HG02798 (cell line): ENCODE measurements at regions not wholly inside any gene's neighbourhood (a gene's known extent, or its start where the extent isn't known, plus 50 kb on each side); places are given as distances from the start of the nearest gene placed in this dataset.

ENCODE experiments used
- ATAC-seq: cut with Tn5 transposase; IDR thresholded peaks from one replicate; pipeline ENCODE4 v1.9.1; 2021; ENCODE audit warnings: mild to moderate bottlenecking; ENCODE audit not compliant: unreplicated experiment, poor library complexity

GRCh38 chr9:81833563-81834345, 94.5 kb upstream of the SPATA31D4 start:
- no peak for ATAC-seq

DNA sequence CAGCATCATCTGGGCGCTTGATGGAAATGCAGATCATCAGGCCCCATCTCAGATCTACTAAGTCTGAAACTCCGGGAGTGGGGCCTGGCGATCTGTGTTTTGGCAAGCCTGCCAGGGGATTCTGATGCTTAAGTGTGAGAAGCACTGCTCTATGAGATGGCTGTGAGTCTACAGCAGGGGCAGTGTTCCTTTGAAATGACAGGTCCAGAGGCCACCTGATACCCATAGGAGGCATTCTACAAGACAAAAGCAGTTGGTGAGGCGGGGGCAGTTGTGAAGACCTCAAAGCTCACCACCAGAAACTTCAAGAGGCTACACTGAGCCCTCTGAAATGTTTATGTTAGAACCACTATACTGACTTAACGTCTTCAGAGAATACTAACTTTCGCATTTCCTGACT, 86.9 kb upstream of the SPATA31D4 start:
- no peak for ATAC-seq

- ATAC-seq, result no peak
Measured at GRCh38 chr9:81844131-81844567, 84.1 kb upstream of the SPATA31D4 start.

- ATAC-seq, result no peak
Measured at GRCh38 chr9:81847181-81847915, 80.9 kb upstream of the SPATA31D4 start.

DNA sequence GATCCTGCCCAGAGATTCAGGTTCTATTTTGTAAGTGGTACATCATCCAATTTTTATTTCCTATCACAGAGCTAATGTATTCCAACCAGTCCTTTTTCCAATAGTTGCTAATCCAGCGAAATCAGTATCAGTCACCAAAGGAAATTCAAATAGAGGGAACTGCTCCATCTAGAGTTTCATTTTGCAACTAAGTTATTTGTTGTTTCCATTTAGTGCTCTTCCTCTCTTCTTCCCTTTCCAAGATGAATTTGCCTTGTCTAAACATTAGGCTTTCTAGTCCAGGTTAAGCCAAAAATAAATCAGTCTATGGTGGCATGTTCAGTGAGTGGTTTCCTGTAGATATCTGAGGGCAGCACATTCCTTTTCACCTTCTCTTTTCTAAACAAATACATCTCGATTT, 79.8 kb upstream of the SPATA31D4 start:
- ATAC-seq, result no peak

- ATAC-seq, result no peak
Measured at GRCh38 chr9:81849631-81850259, 78.5 kb upstream of the SPATA31D4 start.

DNA sequence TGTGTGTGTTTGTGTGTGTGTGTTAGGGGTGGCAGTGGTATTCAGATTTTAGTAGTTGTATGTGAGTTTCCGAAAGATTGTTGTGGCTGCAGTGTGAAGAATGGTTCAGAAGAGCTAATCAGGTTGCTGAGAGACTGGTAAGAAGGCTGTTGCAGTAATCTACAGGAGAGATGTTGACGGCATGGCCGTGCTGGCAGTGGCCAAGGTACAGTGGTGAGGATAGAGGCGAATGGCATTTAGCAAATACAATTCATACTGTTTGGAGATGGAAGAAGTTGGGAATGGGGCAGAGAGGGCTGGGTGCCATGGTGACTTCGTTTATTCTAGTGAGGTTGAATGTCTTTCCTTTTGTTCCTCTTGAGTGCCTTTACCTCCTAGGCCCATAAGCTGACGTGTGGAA, 77.5 kb upstream of the SPATA31D4 start:
- ATAC-seq, result no peak

GRCh38 chr9:81851340-81851739, 76.9 kb upstream of the SPATA31D4 start:
- no peak for ATAC-seq

- no peak for ATAC-seq
Measured at GRCh38 chr9:81852820-81853219, 75.4 kb upstream of the SPATA31D4 start.

GRCh38 chr9:81855538-81855937, 72.7 kb upstream of the SPATA31D4 start:
- ATAC-seq, result no peak

DNA sequence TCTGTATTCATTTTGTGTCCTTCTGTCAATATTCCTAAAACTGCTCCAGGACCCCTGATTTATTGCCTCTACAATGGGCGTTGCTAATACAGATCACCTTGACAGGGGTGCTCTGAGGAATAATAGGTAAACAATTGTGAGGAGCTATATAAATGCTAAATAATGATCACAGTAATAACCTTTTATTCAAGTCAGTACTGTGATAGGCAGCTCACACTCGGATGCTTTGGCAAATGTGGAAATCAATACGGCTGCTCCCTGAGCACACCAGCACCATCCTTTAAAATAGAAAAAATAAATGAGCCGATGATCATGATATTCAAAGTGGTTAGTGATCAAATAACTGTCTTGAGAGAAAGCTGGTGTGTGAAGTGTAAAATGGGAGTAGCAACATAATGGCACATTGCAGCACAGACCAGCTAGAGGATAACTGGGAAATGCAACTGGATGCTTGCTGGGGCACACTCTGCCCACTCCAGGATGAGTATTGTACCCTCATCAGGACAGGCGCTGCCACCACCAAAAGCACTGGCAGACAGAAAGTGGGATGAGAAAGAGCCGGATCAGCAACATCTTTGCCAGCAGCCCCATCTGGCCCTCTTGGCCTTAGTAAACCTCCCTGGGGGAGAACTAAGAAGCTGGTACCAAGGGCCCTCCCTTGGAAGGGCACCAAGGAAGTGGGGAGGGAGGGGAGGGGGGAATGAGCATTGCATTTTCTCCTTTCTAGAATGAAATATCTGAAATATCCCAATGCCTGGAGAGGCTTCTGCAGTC, 69.4 kb upstream of the SPATA31D4 start:
- ATAC-seq, result no peak

DNA sequence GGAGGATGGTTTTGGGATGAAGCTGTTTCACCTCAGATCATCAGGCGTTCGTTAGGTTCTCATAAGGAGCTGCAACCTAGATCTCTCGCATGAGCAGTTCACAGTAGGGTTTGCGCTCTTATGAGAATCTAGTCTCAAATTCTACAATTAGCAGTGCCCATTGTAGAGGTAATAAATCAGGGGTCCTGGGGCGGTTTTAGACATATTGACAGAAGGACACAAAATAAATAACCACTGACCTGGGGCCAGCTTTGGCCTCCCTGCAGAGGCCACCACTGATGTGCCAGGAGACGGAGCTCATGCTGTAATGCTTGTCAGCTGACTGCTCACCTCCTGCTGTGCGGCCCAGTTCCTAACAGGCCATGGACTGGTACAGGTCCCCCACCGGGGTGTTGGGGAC, 67.6 kb upstream of the SPATA31D4 start:
- no peak for ATAC-seq

GRCh38 chr9:81861644-81862043, 66.6 kb upstream of the SPATA31D4 start:
- ATAC-seq, result no peak

GRCh38 chr9:81868145-81868544, 60.1 kb upstream of the SPATA31D4 start:
- no peak for ATAC-seq

GRCh38 chr9:81871695-81872094, 56.5 kb upstream of the SPATA31D4 start:
- no peak for ATAC-seq

DNA sequence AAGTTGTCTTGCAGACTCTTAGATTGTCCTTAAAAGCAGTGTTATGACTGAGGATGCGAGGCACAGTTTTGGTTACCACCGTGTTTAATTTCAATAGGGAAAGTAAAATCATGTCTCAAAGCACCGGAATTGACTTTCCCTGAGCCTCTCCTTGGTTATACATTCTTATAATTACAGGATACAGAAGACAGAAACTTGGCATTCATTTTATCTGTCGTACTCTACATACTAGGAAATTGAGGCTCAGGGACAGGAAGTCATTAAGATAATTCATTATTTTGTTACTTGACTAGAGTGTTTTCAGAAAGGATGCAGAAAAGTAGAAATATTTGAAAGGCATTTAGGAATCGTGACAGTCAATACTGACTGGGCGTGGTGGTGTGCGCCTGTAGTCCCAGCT, 54.0 kb upstream of the SPATA31D4 start:
- ATAC-seq, result no peak

GRCh38 chr9:81874931-81875330, 53.3 kb upstream of the SPATA31D4 start:
- no peak for ATAC-seq

DNA sequence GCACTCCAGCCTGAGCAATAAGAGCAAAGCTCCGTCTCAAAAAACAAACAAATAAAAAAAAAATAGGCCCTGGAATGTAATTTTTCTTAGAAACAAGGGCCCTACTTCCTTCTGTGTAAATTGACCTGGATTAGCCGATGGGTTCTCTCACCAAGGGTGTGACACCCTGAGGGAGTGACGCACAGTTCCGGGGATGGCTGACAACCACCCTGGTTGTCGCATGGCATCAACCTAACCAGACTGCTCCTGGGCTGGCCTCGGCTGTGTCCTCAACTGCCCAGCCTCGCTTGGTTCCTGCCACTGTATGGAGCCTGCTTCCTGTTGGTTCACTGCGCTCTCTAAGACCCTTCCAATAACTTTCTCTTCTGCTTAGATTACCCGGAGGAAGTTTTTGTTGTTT, 51.2 kb upstream of the SPATA31D4 start:
- no peak for ATAC-seq
